GM21423 (cell line): ENCODE measurements at regions not wholly inside any gene's neighbourhood (a gene's known extent, or its start where the extent isn't known, plus 50 kb on each side); places are given as distances from the start of the nearest gene placed in this dataset.

Experiments
- ATAC-seq: cut with Tn5 transposase; IDR thresholded peaks from one replicate; pipeline ENCODE4 v1.9.1; 2021; ENCODE audit warnings: mild to moderate bottlenecking, moderate library complexity; ENCODE audit not compliant: unreplicated experiment

GRCh38 chr12:126051611-126052107 lies 986.4 kb downstream of the AACS start:
- no peak for ATAC-seq

- no peak for ATAC-seq
These were observed 990.3 kb downstream of the AACS start for GRCh38 chr12:126055521-126055920.

GRCh38 chr12:126061777-126062176 lies 996.5 kb downstream of the AACS start:
- no peak for ATAC-seq

- no peak for ATAC-seq
These were observed 998.8 kb downstream of the AACS start for GRCh38 chr12:126064028-126064427.

DNA sequence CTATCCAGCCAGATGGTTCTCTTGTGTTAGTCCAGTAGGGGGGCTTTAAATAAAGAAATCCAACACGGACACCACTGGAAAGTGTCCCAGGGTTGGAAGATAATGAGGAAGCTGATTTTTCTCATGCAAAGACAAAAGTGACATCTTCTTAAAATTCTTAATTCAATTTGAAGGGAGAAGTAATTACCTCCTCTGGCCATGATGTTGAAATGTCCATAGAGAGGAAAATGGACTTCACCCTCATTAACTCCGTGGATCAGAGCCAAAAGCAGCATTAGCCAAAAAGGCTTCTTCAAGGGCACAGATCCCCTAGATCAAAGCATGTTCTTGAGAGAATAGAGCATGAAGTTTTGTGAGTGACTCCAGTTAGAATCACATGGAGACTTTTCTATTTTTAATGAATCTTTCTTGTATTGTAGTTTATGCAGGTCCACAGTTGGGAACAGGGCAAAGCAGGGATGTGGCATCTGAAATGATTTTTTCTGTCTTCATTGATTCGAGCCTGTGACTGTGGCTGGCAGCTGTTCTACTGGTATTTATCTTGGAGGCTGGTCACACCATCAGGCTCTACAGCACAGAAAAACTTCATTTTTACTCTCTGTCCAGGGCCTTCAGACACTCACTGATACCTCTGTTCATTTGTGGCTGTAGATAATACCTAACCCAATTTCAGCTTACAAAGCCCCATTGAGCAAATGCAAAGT lies 1002.5 kb downstream of the AACS start:
- ATAC-seq: no peak

GRCh38 chr12:126069549-126070165 lies 1004.4 kb downstream of the AACS start:
- no peak for ATAC-seq

GRCh38 chr12:126076515-126076914 lies 1011.3 kb downstream of the AACS start:
- no peak for ATAC-seq

- no peak for ATAC-seq
These were observed 1018.7 kb downstream of the AACS start for GRCh38 chr12:126083926-126084325.

- ATAC-seq: no peak
These were observed 1019.2 kb downstream of the AACS start for GRCh38 chr12:126084480-126084879.

- no peak for ATAC-seq
These were observed 1021.0 kb downstream of the AACS start for GRCh38 chr12:126086242-126086641.

DNA sequence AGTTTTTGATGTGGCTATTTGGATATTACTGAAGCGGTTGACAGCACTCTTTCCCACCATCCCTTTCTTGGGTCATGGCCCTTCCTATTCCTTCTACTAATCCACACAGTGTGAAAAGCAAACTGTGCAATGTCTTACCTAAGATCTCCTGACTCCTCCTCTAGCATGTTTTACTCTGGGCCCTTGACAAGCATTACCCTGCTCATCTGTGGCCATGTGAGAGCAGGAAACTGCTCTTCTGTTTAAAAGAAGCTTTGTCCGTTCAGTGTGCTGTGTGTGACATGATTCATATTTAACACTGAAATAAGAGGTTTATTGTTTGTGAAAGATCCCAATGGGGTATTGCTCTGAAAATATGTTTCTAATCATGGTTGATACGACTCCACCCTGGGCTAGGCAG lies 1022.5 kb downstream of the AACS start:
- no peak for ATAC-seq

DNA sequence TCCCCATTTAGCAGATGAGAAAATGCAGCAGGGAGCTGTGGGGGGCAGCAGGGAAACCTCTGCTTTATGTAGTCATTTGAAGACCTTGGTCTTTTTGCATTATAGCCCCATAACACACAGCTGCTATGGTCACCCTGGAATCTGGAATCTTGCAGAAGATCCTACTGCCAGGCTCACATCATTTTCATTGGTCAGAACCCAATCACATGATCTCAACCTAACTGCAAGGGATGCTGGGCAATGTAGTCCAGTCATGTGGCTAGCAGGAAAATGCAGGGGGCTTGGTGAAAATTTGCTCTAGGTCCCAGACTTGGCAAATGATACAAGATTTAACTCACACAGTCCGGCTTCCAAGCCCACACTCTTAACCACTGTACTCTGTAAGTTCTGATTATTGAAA lies 1028.7 kb downstream of the AACS start:
- no peak for ATAC-seq

DNA sequence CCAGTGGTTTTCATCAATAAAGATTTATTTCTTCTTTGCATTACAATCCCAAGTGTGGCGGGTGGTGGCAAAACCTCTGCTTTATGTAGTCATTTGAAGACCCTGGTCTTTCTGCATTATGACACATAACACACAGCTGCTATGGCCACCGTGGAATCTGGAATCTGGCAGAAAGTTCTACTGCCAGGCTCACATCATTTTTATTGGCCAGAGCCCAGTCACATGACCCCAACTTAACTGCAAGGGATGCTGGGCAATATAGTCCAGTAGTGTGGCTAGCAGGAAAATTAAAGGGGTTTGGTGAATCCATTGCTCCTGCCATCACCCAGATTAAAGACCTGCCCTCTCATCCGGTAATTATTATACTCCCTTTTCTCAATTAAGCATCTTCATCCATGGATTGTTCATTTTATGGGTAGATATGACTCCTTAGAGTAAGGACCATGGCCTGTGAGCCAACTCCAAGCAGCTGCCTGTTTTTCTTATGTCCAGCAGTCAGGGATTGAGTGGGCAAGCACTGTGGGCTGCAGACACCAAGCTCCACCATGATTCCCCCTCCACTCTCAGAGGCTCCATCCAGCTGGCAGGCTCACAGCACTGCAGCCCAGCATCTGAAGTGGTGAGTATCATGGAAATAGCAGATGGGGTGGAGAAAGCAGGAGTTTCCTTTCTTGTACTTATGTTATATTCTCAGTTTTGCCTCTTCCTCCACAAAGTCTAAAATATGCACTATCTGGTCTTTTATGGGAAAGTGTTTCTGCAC lies 1030.7 kb downstream of the AACS start:
- no peak for ATAC-seq

DNA sequence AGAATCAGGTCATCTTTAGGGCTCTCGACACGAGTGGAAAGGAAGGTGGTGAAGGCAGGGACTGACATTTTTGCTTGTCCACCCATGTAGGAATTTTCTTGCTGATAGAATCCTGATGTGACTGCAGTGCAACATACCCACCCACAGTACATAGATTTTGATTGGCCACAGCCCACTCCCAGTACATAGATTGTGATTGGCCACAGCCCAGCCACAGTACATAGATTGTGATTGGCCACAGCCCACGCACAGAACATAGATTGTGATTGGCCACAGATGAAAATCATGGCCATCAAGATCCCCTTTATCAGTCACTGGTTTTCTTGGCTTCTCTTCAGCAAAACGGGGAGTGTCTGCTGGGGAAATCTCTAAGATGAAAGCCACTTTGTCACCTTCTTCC lies 1041.5 kb downstream of the AACS start:
- ATAC-seq: no peak

DNA sequence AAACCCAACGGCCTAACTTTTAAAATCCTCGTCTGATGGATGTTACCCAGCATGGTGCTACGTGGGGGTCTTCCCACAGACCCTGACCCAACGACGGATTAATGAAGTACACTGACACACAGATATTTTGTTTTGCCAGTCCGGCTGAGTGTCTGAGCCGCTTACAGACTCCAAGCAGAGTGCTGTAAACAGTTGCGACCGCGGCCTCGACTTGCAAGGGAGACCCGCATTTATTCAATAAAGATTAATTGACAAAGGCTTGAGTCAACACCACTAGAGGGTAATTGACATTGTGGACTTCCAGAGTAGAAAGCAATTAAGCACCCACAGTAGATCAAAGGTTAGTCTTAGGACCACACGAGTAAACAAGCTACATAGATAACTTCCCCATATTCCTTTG lies 1042.4 kb downstream of the AACS start:
- ATAC-seq: no peak

GRCh38 chr12:126108247-126108646 lies 1043.0 kb downstream of the AACS start:
- no peak for ATAC-seq

GRCh38 chr12:126112141-126112540 lies 1046.9 kb downstream of the AACS start:
- ATAC-seq: no peak

GRCh38 chr12:126112849-126113248 lies 1047.6 kb downstream of the AACS start:
- no peak for ATAC-seq

GRCh38 chr12:126114441-126114840 lies 1049.2 kb downstream of the AACS start:
- no peak for ATAC-seq

GRCh38 chr12:126117502-126117901 lies 1052.3 kb downstream of the AACS start:
- no peak for ATAC-seq

- no peak for ATAC-seq
These were observed 1074.1 kb downstream of the AACS start for GRCh38 chr12:126139355-126139754.

DNA sequence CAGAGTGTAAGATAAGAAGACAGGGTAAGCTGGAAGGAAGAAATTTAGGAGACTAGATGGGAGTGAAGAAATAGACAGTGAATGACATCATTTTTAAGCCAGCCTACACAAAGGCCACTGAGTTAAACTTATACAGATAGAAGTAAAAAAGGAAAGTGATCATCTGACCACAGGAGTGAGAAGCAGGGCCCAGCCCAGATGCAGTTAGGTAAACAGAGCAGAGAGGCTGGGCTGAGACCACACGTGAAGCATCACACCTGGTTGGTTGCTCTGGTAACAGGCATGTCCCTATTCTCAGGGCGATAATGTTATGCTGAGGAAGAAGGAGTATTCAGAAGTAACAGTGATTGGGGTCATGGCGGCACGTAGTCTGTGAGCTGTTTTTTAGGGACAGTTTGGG lies 1079.4 kb downstream of the AACS start:
- ATAC-seq: no peak
